ENCODE measurements at regions not wholly inside any gene's neighbourhood (a gene's known extent, or its start where the extent isn't known, plus 50 kb on each side); places are given as distances from the start of the nearest gene placed in this dataset.

GRCh38 chr12:18794000-18794399 is 56.1 kb downstream of the CAPZA3 start:
- Mint-ChIP-seq H3K4me1 (no peaks in the 10 kb centered on the region), H3K27me3 (no peaks in the 10 kb centered on the region), H3K27ac (no peak overlapping the region), H3K4me3 (no peak overlapping the region), H3K9me3 (peaks cover 2 to 5% of the 10 kb centered on the region in 2 donors), H3K36me3 (no peaks in the 10 kb centered on the region)
- no peak for DNase-seq
- ATAC-seq (replicated peaks), result no peak

DNA sequence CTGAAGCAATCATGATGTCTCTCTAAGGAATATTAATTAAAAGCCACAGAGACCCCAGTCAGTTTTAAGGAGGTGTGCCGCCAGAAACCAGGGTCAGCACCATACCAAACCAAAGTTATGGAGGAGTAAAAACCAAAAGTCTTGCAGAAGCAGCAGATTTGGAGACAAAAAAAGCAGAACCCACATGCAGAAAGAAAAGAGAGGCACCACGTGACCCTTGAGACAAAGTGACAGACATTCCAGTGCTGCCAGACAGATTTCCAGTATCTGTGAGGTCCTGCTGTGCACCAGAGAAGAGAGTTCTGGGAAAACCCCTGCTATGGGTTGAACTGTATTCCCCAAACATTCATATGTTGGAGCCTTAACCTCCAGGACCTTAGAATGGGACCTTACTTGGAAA is 59.7 kb downstream of the CAPZA3 start:
- DNase-seq (no peak), ATAC-seq (replicated peaks) (no peak)
- Mint-ChIP-seq H3K36me3 (no peaks in the 10 kb centered on the region), H3K27me3 (no peaks in the 10 kb centered on the region), H3K4me3 (no peak overlapping the region), H3K4me1 (no peaks in the 10 kb centered on the region), H3K9me3 (peaks cover 0 to 4% of the 10 kb centered on the region in 2 donors), H3K27ac (no peak overlapping the region)

DNA sequence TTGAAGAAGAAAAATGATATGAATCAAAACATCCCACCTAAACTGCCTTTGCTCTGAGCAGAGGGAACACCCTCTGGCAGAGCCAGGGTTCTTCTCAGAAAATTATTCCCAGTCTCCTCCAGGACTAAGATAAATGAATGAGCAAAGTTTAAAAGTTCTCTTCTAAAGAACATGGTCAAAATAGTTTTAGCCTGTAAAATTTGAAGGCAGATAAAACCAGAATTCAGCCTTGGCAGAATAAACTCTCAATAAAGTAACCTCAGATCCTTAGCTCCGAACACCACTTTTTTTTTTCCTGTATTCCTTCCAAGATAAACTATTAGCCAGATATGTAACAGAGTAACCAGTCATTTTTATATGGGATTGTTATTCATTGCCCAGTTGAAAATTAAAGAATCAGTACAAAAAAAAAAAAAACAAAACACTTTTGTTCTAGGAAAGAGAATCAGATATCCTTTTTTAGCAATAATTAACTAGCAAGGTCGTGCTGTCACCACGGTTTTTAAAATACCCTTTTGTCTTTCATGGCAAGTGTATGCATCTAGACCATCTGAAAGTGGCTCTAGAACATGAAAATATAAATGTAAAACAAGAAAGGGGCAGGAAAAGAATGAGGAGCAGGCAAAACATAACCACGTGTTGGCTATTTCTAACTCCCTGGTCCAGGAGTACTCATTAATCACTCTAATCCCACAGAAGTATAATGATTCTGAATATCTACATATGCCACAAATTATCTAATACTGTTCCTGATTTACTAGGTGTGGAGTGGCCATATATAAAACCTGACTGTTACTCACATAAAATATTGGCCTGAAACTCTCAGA is 60.8 kb downstream of the CAPZA3 start:
- H3K4me1 Mint-ChIP-seq, result no peaks in the 10 kb centered on the region
- no peak overlapping the region for H3K27ac Mint-ChIP-seq
- ATAC-seq (replicated peaks) (no peak), DNase-seq (no peak)
- H3K9me3 Mint-ChIP-seq, result no peaks in the 10 kb centered on the region
- no peaks in the 10 kb centered on the region for H3K27me3 Mint-ChIP-seq
- H3K4me3 Mint-ChIP-seq, result no peak overlapping the region
- H3K36me3 Mint-ChIP-seq, result no peaks in the 10 kb centered on the region

DNA sequence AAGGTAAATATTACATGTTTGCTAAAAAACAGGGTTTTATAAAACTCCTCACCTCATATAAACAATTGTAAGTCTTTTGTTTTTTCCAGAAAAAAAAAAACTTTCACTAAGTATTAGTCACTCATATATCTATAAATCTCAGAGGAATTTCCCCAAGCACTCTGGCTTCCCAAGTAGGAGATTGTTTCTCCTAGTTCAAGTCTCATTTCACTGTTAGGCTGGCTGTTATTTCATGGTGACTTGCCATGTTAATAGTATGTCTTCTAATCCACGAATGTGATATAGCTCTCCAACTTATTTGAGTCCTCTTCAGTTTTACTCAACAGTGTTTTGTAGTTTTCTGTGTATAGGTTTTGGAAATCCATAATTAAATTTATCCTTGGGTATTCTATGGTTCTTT is 61.6 kb downstream of the CAPZA3 start:
- Mint-ChIP-seq H3K27me3 (no peaks in the 10 kb centered on the region), H3K27ac (no peak overlapping the region), H3K9me3 (no peaks in the 10 kb centered on the region), H3K4me3 (no peak overlapping the region), H3K36me3 (no peaks in the 10 kb centered on the region), H3K4me1 (no peaks in the 10 kb centered on the region)
- ATAC-seq (replicated peaks) (no peak), DNase-seq (no peak)

DNA sequence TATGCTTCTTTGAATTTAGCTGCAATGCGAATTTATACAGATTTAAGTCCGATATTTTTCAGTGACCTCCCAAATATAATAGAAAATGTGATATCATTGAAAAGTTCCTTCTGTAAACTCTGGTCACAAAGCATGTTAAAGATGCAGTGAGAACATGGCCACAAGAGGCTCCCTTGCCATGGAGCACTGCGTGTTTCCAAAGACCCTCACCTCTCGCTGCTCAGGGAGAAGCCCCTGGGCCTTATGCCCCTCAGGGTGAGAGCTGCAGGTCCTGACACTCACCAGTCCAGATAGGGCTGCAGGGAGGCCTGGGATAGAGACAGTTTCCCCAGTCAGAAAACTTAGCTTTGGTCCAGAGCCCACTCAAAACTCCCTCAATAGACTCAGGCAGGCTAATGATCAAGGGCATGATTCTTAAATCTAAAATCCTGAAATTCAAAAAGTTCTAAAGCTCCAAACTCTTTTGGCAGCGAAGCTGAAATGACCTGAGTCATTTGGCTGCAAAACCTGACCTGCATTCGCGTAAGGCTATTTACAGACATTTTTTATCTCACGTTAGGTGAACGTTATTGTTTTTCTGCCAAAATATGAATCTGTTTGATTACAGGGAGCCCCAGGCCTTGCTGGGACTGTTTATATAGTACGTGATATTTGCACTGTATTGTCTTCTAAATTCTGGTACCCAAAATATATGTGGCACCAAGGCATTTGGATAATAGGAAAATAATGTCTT is 67.8 kb downstream of the CAPZA3 start:
- ATAC-seq (replicated peaks) (no peak), DNase-seq (no peak)
- Mint-ChIP-seq H3K36me3 (no peaks in the 10 kb centered on the region), H3K4me3 (no peak overlapping the region), H3K9me3 (no peaks in the 10 kb centered on the region), H3K27ac (no peak overlapping the region), H3K27me3 (no peaks in the 10 kb centered on the region), H3K4me1 (no peaks in the 10 kb centered on the region)

GRCh38 chr12:18807714-18808113 is 69.8 kb downstream of the CAPZA3 start:
- Mint-ChIP-seq H3K4me3 (no peak overlapping the region), H3K4me1 (no peaks in the 10 kb centered on the region), H3K36me3 (no peaks in the 10 kb centered on the region), H3K27me3 (no peaks in the 10 kb centered on the region), H3K9me3 (no peaks in the 10 kb centered on the region), H3K27ac (no peak overlapping the region)
- DNase-seq, result no peak
- ATAC-seq (replicated peaks), result no peak

GRCh38 chr12:18808221-18808620 is 70.3 kb downstream of the CAPZA3 start:
- H3K27me3 Mint-ChIP-seq, result no peaks in the 10 kb centered on the region

GRCh38 chr12:18810537-18811253 is 72.8 kb downstream of the CAPZA3 start:
- Mint-ChIP-seq H3K27me3 (no peaks in the 10 kb centered on the region), H3K9me3 (no peaks in the 10 kb centered on the region), H3K36me3 (no peaks in the 10 kb centered on the region), H3K27ac (no peak overlapping the region), H3K4me1 (no peaks in the 10 kb centered on the region), H3K4me3 (no peak overlapping the region)
- DNase-seq (no peak), ATAC-seq (replicated peaks) (no peak)

More at GRCh38 chr12:18808221-18808620, 70.3 kb downstream of the CAPZA3 start:
- DNase-seq (no peak), ATAC-seq (replicated peaks) (no peak)
- no peak overlapping the region for H3K4me3 Mint-ChIP-seq
- no peaks in the 10 kb centered on the region for H3K4me1 Mint-ChIP-seq
- no peaks in the 10 kb centered on the region for H3K36me3 Mint-ChIP-seq
- no peak overlapping the region for H3K27ac Mint-ChIP-seq
- H3K9me3 Mint-ChIP-seq, result no peaks in the 10 kb centered on the region

- DNase-seq (no peak), ATAC-seq (replicated peaks) (no peak)
- no peak overlapping the region for H3K27ac Mint-ChIP-seq
- H3K36me3 Mint-ChIP-seq, result no peaks in the 10 kb centered on the region
- no peaks in the 10 kb centered on the region for H3K4me1 Mint-ChIP-seq
- H3K9me3 Mint-ChIP-seq, result no peaks in the 10 kb centered on the region
- no peak overlapping the region for H3K4me3 Mint-ChIP-seq
- H3K27me3 Mint-ChIP-seq, result no peaks in the 10 kb centered on the region
Observed at GRCh38 chr12:18811273-18811672, 73.4 kb downstream of the CAPZA3 start.

DNA sequence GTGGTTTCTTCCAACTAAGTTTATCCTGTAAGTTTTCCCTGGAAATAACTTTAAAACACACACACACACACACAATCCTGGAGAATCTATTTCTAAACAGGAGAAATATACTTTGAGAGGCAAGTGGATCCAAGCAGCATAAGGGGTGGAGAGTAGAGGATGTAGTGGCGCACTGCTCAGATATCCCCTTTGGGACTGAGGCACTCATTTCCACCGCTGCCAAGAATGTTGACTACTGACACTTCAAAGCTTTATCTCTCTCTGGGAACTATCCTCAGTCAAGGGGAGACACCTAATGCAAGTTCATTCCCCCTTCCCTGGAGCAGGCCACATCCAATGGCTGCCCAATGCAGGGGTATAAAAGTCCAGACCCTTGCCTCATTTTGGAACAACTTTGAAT is 75.8 kb downstream of the CAPZA3 start:
- no peak for ATAC-seq (replicated peaks)
- no peak for DNase-seq
- no peaks in the 10 kb centered on the region for H3K4me1 Mint-ChIP-seq
- H3K9me3 Mint-ChIP-seq, result no peaks in the 10 kb centered on the region
- H3K4me3 Mint-ChIP-seq, result no peak overlapping the region
- no peaks in the 10 kb centered on the region for H3K27me3 Mint-ChIP-seq
- H3K27ac Mint-ChIP-seq, result no peak overlapping the region
- no peaks in the 10 kb centered on the region for H3K36me3 Mint-ChIP-seq

DNA sequence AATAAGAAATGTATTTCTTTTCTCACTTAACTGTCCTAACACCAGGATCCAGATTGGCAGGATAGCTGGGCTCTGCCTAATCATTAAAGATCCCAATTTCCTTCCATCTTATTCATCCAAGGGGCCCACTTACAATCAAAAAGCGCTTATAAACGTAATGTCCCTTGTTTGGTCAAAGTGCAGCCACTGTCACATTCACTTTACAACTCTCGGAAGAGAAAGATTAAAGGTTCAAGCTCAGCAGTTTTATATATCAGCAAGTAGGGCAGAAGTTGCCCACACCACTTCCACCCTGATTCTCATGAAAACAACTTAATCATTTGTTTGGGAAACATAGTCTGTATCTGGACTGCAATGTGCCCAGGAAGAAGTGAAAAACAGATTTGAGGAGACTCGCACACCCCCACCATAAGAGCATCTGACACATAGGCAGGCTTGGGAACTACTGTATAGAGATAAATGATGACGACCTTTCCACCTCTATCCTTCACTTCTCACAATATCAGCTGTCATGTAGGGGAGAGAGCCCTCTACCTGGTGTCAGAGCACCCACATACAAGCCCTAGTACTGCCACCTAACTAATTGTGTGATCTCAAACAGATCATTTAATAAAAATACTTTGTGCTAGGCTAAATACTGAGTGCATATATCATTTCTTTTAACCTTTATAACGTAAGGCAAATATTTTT is 80.8 kb downstream of the CAPZA3 start:
- no peak overlapping the region for H3K4me3 Mint-ChIP-seq
- H3K27ac Mint-ChIP-seq, result no peak overlapping the region
- H3K9me3 Mint-ChIP-seq, result no peaks in the 10 kb centered on the region
- ATAC-seq (replicated peaks) (no peak), DNase-seq (no peak)
- no peaks in the 10 kb centered on the region for H3K4me1 Mint-ChIP-seq
- no peaks in the 10 kb centered on the region for H3K27me3 Mint-ChIP-seq
- H3K36me3 Mint-ChIP-seq, result no peaks in the 10 kb centered on the region

- Mint-ChIP-seq H3K4me3 (no peak overlapping the region), H3K9me3 (no peaks in the 10 kb centered on the region), H3K27ac (no peak overlapping the region), H3K4me1 (no peaks in the 10 kb centered on the region), H3K27me3 (no peaks in the 10 kb centered on the region), H3K36me3 (no peaks in the 10 kb centered on the region)
- DNase-seq, result no peak
- no peak for ATAC-seq (replicated peaks)
Observed at GRCh38 chr12:18819484-18819883, 81.6 kb downstream of the CAPZA3 start.

GRCh38 chr12:18823461-18823860 is 85.5 kb downstream of the CAPZA3 start:
- H3K4me1 Mint-ChIP-seq, result no peaks in the 10 kb centered on the region
- no peak overlapping the region for H3K27ac Mint-ChIP-seq
- H3K9me3 Mint-ChIP-seq, result peaks cover under 1 to 2% of the 10 kb centered on the region in 2 donors
- H3K27me3 Mint-ChIP-seq, result no peaks in the 10 kb centered on the region
- no peak overlapping the region for H3K4me3 Mint-ChIP-seq
- no peaks in the 10 kb centered on the region for H3K36me3 Mint-ChIP-seq
- no peak for ATAC-seq (replicated peaks)
- no peak for DNase-seq

- Mint-ChIP-seq H3K4me1 (no peaks in the 10 kb centered on the region), H3K4me3 (no peak overlapping the region), H3K27me3 (no peaks in the 10 kb centered on the region), H3K36me3 (no peaks in the 10 kb centered on the region), H3K9me3 (peaks cover 7 to 10% of the 10 kb centered on the region in 2 donors), H3K27ac (no peak overlapping the region)
- ATAC-seq (replicated peaks), result peak in 1 of 2 donors; percentile 33
- no peak for DNase-seq
Observed at GRCh38 chr12:18824287-18824686, 86.4 kb downstream of the CAPZA3 start.

Measured in stimulated activated naive B cell treated with anti-CD40 and anti-IgM and Interleukin-4, amounts not matched to agents 10 μg/mL and 1 μg/mL and 100 μg/mL, for 72 hours (primary cell).